Glomerular visceral epithelial cell (primary cell): ENCODE measurements at regions not wholly inside any gene's neighbourhood (a gene's known extent, or its start where the extent isn't known, plus 50 kb on each side); places are given as distances from the start of the nearest gene placed in this dataset.

ENCODE experiments used
- DNase-seq: peaks from one replicate; pipeline ENCODE4 v3.0.0-alpha.2; 2016; ENCODE audit errors: extremely low spot score

DNA sequence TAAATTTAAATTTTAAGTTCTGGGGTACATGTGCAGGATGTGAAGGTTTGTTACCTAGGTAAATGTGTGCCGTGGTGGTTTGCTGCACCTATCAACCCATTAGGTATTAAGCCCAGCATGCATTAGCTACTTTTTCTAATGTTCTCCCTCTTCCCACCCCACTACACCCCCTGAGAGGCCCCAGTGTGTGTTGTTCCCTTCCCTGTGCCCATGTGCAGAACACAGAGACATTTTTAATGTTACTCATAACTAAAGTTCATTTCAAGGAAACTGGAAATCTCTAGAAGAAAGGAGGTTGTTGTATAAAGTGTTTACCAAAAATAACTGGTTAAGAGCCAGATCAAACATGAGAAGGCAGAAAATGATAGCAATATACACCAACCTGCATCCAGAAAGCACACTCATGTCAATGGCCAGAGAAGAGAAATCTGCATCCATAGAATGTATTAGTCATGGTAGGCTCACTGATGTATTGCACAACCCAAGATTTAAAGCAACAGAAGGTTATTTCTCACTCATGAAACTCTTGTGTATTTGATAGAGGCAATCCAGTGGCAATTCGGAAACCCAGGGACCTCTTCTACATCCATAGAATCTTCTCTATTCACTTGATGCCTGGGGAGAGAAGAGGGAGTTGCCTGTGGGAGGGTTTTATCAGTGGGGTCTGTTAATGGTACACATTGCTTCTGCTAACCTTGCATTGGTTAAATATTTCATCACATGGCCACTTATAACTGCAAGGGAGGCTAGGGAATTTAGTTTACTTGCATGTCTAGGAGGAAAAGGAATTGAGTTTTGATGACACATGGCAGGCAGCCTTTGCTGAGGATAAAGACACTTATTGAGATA lies 321.9 kb upstream of the RASGRP1 start:
- peak; percentile 58 for DNase-seq

DNA sequence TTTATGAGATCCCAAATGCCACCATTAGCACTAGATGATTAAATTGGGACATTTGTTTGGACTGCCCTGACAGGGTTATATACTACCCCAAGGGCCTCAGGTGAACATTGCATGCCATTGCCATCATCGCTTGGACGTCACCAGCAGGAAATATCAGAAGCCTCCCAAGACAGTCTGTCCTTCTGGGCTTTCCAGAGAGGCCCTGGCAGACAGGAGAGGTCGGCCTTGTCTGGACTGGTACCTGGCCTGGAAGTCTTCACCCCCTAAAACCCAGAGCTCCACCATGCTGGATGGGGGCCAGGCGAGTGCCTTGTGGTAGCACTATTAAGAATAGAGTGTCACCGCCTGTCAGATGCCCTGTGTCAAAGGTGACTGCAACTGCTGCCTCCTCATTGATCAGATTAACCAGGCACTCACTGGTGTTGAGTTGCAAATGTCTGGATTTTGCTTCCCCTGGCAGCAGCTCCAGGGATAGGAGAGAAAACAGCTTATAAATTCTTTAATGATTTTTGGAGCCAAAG lies 324.1 kb upstream of the RASGRP1 start:
- no peak for DNase-seq

DNA sequence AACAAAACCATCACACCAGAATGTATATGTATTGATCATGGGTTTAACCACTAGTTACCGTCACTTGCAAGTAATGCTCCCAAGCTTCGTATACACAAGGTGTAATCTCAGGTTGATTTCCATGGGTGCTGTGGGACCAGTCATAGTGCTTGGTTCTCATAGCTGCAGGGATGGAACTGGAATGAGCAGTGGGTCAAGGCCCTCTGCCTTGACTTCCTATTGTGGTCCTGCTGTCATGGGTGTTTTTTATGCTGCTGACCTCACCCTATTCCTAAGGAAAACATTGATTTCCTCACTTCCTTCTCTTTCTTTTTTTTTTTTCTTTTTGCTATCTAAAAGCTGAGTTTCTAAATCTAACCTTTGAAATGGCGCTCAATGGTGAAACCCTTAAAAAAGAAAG lies 325.6 kb upstream of the RASGRP1 start:
- DNase-seq = no peak

DNA sequence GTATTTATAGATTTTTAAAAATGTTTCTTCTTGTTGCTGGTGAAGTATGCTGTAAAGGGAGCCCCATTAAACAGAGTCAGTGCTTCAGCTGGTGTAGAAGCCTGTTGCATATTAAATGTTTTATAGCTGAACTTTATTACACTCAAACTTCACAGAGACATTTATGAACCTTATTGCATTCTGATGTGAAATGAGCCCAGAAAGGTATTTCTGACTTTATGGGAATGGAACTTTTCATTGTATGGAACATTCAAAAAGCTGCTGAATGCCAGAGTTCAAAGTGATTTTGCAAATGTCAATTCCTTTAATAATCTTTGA lies 329.3 kb upstream of the RASGRP1 start:
- DNase-seq = no peak

DNA sequence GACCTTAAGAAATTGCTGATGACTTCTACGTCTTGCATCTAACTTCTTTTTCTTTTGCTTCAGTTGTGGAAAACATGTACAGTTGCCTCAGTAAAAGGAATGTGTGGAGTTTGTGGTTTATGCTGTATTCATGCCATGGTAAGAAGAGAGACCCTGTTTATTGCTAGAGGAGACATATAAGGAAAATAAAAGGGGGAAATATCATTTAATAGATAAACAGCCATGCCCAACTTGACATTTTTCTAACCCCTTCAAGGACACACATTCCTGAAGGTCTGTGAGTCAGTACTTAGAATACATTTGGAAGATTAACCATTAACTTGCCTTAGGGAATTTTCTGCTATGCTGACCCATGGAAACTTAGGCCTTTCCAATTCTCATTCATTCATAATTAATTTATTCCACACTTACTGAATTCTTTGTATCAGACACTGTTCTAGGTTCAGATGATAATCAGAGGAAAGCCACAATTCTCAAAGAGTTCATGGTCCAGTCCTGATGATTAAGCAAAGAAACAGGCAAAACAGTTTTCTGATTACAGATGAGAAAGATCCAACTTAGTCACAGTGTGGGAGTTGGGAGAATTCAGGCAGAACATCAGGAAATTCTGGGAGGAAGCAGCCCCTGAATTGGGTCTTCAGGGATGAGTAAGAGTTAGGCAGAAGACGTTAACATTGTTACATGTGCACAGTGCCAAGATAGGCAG lies 329.8 kb upstream of the RASGRP1 start:
- peak; percentile 96 for DNase-seq

DNA sequence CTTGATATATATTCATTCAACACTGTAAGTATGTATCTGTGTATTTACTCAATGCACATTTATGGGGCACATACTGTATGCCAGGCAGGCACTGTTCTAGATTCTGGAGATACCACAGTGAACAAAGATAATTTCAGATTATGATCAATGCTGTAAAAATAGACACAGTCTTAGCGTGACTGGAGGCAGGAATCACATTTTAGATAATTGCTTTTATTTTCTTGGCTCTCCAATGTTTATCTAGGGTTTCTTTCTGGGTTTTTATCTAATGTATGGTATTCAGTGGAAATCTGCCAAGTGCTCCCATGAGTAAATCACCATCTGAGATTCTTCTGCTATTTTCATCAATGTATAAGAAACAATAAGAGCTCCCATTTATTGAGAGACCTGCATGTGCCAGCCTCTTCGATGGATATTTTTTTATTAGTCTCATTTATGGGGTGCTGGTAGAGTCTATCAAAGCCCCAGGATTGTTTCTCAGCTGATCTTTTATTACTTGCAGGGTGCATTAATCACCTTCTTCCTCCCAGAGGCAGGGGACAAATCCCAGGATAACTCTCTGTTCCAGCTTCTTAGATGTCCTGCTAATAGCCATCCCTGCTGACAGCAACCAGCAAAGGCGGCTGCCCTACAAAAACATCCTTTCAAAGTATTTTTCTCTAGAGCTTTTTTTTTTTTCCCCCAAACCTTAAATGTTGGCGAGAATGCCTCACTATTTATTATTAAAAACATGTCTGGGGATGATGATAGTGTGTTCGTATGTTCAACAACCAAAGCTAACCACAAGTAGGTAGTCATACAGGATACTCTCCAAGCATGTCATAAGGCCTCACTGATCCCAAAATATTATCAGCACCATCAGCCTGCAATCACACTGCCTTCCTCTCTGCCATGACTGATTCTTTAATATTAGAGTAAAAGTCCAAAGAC lies 331.0 kb upstream of the RASGRP1 start:
- DNase-seq = peak; percentile 74

DNA sequence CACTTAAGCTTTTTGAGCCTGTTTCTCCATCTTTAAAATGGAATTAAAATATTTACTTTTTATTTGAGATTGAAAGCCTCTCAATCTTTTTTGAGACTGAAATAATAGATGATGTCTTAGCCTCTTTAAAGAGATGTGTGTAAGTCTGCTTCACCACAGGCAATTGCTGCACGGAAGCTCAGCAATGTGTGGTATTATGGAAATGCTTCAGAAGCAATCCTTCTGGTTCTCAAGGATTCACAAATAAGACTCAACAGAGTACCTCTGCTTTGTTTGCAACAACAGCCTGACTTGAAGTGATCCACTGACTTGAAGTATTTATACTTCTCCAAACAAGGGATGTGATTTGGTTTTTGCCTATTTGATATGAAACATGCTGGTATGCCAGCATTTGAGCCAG lies 332.0 kb upstream of the RASGRP1 start:
- no peak for DNase-seq

DNA sequence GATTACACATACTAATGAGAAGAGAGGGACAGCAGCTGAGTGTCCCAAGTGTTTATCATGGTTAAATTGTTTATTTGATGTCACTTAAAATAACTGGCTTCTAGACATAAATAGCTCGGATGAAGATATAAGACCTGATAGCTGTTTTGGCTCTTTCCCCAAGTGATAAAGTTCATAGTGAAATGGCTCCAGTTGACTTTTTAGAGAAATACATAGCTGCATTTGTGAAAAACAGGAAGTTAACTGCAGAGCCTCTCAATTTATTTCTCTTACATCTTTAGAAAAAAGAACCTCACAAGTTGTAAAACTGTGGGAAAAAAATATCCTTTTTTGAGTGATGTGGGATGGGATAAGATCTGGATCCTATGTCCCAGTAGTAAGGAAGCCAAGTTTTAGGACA lies 332.9 kb upstream of the RASGRP1 start:
- DNase-seq = no peak

DNA sequence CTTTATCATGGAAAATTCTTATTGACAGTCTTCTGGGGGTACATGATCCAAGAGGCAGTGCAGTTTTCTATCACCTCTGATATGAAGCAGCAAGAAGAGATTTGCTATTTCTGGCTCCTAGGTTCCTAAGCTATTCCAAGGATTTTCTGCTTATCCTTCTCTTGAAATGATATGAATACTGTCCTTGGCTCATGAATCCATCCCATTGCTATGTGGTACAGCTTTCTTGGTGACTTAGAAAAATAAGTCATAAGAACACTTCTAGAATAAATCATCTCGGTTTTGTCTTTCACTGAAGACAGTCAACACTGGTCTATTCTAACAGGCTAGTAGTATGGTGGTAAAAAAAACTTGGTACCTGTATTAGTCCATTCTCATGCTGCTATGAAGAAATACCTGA lies 333.6 kb upstream of the RASGRP1 start:
- DNase-seq = no peak

DNA sequence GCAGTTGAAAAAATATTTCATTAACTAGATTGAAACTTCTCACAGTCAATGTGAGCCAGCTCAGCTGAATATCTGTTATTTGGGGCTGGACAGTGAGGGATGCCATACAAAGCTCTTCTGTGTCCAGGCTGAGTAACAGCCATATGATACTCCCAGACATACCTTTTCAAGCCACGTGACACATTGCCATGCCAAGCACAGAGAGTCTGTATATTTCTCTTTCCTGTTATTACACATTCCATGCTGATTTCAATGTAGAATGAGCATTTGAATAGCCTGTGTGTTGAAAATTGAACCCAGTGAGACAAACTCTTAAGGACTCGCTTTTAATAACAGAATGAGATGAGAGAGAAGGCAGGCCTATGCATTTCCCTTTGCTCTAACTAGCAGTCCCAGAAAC lies 334.7 kb upstream of the RASGRP1 start:
- DNase-seq = no peak

DNA sequence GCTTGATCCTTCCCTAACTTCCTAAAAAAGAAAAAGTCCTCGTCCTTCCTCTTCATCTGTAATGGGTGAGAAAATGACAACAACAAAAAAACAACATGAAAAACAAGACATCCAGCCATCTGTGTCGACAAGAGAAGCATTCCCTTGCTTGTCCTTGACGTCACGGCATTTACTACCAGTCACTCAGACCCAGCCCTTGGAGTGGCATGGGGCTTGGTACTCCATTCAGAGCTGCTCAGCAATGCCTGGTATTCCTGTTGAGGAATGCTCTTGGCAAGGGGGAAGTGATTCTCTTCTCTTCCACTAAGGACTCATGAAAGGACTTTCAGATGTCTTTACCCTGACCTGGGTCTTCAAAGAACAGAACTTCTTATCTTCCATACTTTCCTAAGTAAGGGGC lies 339.7 kb upstream of the RASGRP1 start:
- no peak for DNase-seq

DNA sequence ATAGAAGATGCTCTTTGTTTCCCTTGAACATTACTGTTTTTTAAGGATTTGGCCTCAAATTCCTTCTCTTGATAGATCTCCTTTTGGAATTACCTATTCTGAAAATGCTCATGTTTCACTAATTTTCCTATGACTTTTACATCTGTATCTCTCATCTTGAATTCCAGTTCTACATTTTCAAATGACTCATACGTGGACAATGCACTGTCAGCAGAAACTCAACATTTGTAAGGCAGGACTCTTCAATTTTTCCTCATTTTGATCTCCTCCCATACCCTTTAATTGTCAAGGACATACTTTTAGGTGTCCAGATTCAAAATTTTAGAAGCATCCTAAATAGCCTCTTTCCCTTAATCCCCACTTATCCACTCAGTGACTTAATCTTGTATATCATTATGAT lies 341.0 kb upstream of the RASGRP1 start:
- no peak for DNase-seq

DNA sequence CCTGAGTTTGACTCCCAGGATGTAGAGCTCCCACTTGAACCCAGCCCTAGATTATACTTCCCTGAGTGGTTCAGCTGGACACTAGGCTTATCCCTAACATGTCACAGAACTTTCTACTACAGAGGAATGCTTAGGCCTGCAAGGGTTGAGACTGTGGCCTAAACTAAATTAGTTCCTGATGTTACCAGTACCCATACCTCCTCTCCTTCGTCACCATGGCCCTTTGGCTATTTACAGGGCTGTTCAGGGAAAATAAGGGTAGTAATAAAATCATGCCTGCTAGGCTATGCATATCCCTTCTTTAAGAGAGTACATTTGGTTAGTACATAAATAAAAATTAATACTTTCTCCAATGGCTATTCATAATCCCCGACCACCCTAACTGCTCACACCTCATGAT lies 356.4 kb upstream of the RASGRP1 start:
- no peak for DNase-seq

DNA sequence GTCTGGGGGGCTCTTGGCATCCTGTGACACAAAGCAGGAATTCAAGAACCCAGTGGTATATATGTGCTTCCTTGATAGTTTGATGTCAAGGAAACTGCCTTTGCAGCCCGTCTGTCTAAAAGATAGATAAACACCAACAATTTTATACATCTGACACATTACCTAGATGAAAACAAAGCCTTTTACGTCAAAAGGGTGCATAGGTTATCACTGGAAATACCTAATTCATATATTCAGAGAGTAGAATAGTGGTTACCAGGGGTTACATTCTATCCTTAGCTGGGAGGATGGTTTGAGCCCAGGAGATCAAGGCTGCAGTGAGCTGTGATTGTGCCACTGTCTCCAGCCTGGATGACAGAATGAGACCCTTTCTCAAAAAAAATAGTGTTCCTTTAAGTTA lies 356.9 kb upstream of the RASGRP1 start:
- no peak for DNase-seq

DNA sequence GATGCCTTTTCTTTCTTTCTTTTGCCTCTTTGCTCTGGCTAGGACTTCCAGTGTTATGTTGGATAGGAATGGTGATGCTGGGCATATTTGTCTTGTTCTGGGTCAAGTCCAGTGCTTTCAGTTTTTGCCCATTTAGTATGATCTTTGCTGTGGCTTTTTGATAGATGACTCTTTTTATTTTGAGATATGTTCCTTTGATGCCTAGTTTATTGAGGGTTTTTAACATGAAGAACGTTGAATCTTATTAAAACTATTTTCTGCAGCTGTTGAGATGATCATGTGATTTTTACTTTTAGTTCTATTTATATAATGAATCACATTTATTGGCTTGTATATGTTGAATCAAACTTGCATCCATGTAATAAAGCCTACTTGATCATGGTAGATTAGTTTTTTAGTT lies 363.8 kb upstream of the RASGRP1 start:
- DNase-seq = no peak

DNA sequence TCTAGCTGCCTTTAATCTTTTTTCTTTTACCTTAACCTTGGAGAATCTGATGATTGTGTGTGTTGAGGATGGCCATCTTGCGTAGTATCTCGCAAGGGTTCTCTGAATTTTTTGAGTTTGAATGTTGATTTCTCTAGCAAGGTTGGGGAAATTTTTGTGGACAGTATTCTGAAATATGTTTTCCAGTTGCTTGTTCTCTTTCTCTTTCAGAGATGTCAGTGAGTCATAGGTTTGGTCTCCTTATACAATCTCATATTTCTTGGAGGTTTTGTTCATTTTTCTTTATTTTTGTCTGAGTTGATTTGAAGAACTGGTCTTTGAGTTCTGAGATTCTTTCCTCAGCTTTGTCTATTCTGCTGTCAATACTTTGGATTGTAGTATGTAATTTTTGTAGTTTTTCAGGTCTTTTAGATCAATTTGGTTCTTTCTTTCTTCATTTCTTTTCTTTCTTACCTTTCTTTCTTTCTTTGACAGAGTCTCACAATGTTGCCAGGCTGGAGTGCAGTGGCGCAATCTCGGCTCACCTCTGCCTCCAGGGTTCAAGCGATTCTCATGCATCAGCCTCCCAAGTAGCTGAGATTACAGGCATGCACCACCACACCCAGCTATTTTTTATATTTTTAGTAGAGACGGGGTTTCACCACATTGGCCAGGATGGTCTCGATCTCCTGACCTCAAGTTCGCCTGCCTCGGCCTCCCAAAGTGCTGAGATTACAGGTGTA lies 366.4 kb upstream of the RASGRP1 start:
- DNase-seq = no peak

DNA sequence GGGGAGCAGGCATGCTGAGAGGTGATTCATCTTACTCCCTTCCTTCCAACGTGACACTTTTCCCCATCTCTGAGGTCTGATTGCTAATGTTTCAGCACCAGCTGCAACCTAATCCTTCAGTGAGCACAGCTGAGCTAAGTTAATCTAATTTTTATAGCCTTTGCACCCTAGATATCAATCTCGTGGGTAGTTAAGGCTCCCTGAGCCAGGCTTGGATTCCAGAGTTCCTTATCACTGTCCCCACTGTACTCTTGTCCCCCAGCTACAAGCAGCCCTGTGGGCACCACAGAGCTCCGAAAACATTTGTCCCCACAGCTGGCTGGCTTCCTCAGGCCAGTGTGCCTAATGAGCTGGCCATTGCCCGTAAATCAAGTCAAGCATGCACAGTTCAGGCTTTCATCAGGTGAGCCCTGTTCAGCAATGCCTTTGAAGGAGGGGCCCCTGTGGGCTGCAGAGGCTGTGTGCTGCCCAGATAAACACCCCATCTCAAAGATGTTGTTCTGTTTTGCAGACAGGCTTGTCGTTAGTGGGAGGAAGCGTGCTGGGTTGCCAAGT lies 376.9 kb upstream of the RASGRP1 start:
- DNase-seq = peak; percentile 77

DNA sequence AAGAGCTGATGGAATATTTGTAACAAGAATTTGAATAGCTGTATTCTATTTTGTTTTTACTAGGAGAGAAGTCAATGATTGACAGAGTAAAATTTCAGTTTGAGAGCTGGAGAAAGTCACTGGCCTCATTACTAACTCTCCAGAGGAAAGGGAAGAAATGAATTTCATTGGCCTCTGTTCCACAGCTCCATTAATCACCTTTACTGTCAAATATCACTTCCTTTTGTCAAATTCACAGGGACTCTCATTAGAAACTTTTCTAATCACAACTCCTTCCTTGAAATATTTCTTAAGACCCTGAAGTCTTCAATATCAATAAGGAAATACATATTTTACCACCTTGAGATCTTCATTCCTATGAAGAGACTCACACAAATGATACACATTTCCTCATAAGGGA lies 379.9 kb upstream of the RASGRP1 start:
- DNase-seq = no peak

DNA sequence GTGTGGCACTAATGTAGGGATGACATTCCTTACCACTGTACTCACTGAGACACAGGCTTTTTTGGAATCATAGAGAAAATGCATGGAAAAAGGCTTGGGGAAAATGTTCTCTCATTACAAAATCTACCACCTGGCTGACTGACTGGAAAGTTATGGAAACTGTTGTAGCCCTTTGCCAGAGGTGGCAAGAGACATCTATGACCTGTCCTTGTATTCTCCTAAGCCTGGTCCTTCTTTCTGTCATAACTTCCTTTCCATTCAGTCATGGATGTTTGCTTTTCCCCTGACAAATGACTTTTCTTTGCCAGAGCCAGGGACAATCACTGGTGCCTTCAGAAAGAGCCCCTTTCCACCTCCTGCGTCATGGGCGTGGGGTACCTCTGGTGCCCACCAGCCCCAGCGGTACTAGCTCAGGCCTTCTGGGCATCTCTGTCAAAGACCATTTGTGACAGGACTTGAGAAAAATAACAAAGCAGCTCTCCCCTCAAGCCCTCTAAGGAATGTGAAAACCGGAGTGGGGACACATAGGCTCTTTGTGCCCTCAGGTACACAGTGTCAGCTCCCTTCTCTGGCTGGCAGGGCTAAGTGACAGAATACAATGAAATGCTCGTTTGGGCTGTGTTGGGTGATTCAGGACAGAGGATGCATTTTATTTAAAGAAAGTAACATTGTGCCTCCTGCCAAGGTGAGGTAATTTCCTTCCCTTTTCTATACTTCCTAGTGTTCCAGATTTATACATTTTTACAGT lies 381.1 kb upstream of the RASGRP1 start:
- no peak for DNase-seq

DNA sequence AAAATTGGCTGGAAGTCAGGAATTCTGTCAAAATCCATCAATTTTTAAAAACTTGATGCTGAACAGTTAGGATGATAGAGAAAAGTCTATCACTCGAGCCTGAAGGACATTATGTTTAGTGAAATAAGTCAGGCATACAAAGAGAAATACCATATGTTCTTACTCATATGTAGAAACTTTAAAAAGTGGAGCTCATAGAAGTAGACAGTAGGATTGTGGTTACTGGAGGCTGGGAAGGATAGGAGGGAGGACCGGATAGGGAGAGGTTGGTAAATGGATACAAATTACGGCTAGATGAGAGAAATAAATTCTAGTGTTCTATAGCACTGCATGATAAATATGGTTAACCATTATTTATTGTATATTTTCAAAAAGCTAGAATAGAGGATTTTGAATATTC lies 389.5 kb upstream of the RASGRP1 start:
- DNase-seq = peak; percentile 50

DNA sequence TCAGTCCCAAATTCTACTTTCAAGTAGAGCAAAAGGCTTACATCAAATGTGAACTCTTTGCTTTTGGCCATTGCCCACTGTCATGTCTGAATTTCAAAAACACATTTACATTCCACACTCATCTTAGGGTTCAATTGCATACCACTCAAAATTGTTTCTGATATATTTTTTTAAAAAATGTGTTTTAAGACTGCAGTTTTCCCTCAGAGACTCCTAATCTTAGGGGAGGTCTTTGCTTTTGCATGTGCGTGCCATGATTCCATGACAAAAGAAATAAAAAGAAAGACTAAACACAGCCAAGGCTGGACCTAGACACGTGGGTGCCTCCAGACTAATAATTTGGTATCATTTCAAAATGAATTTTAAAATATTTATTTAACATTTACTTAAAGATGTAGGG lies 396.8 kb upstream of the RASGRP1 start:
- no peak for DNase-seq
